ENCODE measurements at regions not wholly inside any gene's neighbourhood (a gene's known extent, or its start where the extent isn't known, plus 50 kb on each side); places are given as distances from the start of the nearest gene placed in this dataset.
"Not testable (repeated sequence)": the region's sequence is repeated elsewhere in the genome, so short reads cannot be mapped to it uniquely, and the experiment has no call there.

DNA sequence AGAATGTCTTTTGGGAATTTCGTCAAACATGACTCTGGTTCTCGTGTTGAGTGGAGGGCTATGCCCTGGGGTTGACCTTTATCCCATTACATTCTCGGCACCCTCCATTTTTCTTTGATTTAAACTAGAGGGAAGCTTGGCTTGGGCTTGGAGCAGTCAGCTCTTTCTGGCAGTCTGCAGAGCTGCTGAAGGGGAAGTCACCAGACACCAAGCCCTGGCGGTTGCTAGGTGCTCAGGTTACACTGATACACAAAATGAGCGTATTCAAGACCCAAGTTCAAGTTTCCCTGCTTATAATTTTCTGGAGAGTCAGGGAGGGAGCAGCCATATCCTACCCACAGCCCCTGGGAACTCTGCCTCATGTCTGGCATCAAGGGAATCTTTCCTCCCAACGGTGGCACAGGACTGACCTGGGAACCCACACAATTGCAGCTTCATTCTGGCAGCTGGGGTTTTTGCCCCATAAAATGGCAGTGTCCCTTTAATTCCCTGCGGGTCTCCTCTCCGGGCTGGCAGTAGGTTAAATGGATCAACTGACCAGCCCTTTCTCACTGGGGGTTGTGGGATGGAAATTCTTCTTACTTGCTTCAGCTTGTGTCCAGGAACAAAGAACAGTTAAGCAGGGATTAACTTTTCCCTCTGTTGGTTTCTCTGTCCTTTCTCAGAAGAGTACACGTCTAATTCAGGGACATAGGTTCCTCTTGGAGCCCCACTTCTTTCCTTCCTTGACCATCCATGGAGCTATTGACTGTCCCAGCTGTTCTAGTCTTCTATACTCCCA, 110.0 kb upstream of the DLG1 start:
- no peak overlapping the region for H3K4me3 ChIP-seq (ENCODE audit: low read depth, low read length)

- no peak overlapping the region for H3K4me3 ChIP-seq (ENCODE audit: low read depth, low read length)
Measured at GRCh38 chr3:197407526-197407925, 109.1 kb upstream of the DLG1 start.

GRCh38 chr3:197407053-197407452, 108.6 kb upstream of the DLG1 start:
- H3K4me3 ChIP-seq (ENCODE audit: low read depth, low read length) = no peak overlapping the region

GRCh38 chr3:197406266-197406665, 107.9 kb upstream of the DLG1 start:
- no peak overlapping the region for H3K4me3 ChIP-seq (ENCODE audit: low read depth, low read length)

DNA sequence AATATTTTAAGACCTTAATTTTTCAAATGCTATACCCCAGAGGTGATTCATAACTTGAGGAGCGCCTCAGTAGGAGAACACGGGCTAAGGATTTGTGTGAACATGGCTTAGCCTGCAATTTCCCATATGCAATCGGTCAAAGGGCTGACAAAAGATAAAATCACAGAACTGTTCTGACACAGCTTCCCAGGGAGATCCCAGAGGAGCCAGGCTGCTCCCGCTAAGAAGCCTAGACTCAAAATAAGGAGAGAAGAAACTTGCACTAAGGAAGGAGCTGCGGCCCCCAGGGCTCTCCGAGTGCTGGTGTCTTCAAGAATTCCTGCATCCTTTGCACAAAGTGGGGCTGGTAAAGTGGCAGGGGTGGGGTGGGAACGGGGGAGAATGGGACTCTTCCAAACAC, 106.3 kb upstream of the DLG1 start:
- no peak overlapping the region for H3K4me3 ChIP-seq (ENCODE audit: low read depth, low read length)

GRCh38 chr3:197404030-197404429, 105.6 kb upstream of the DLG1 start:
- no peak overlapping the region for H3K4me3 ChIP-seq (ENCODE audit: low read depth, low read length)

GRCh38 chr3:197402401-197402800, 104.0 kb upstream of the DLG1 start:
- H3K4me3 ChIP-seq (ENCODE audit: low read depth, low read length) = not testable (repeated sequence)

GRCh38 chr3:197399486-197399885, 101.1 kb upstream of the DLG1 start:
- H3K4me3 ChIP-seq (ENCODE audit: low read depth, low read length) = no peak overlapping the region

DNA sequence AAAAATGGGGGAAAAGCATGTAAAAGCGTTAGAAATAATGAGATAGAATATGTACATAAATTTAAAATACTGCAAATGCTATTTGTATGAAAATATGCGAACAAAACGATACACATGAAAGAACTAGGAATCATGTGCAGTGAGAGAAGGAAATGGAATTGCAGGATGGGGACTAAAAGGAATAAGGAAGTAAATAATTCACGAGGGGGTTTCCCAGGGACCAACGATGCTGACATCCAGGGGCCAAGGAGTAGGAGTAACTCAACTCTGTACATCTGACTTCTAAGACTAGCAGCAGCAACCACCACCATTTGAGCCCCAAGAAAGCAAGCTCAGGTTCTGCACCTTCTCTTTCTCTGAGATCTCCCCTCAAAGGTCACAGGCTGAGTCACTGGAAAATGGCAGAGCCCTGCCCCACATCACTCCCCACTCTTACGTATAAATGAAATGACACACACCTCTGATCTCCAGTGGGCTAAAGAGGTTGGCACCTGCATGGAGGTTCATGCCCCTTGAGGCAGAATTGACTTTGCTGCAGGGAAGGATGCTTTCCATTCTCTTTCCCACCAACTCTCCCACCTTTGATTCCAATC, 100.0 kb upstream of the DLG1 start:
- H3K4me3 ChIP-seq (ENCODE audit: low read depth, low read length) = no peak overlapping the region

DNA sequence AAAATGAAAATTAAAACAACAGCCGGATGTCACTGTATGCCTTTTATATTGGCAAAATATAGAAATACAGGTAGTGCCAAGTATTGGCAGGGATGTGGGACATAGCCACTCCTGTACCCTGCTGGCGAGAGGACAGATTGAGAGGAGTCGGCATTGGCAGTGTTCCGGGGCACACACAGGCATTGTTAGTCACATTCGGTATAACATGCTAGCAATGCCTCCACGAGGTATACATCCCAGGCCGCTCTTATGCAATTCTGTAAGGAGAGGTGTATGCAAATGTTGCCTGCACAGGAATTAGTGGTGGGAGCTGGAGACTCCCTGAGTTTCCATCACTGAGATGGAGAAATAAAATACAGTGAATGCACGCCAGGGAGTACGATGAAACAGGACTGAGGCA, 99.4 kb upstream of the DLG1 start:
- no peak overlapping the region for H3K4me3 ChIP-seq (ENCODE audit: low read depth, low read length)

GRCh38 chr3:197394464-197395321, 96.3 kb upstream of the DLG1 start:
- H3K4me3 ChIP-seq (ENCODE audit: low read depth, low read length) = no peak overlapping the region

- H3K4me3 ChIP-seq (ENCODE audit: low read depth, low read length) = not testable (repeated sequence)
Measured at GRCh38 chr3:197394126-197394463, 95.7 kb upstream of the DLG1 start.

- no peak overlapping the region for H3K4me3 ChIP-seq (ENCODE audit: low read depth, low read length)
Measured at GRCh38 chr3:197393711-197394110, 95.3 kb upstream of the DLG1 start.

DNA sequence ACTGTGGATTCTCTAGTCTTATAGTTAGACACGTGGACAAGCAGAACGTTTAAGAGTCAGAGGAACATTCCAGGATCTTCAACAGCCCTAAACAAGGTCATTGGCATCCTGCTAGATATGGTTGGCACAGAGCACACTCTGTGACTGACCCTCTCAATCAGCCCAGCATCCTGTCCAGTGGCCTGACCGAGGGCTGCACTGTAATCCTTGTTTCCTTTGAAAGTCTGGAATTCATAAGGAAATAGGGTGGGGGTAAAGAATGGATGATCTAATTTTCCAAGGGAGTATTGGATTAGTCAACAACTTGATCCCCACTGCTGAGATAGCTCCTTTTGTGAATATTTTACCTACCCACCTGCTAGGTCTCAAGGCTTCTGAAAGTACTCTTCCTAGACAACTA, 94.5 kb upstream of the DLG1 start:
- H3K4me3 ChIP-seq (ENCODE audit: low read depth, low read length) = no peak overlapping the region

DNA sequence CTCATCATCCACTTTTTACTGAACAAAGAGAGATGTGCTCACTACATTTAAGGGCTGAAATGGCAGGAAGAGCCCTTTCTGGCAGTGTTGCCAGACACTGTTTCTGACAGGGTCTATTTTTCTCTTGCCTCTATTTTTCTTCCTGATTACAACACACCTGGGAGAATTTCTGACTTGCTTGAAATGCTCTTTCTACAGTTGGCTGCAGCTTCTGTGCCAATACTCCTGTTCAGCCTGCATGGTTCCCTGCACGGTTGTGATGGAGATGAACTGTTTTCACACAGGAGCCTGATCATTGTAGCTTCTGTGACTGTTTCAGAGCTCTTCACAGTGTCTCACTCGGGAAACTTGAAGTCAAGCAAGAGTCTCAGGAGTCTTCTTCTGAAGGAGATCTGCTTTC, 83.0 kb upstream of the DLG1 start:
- no peak overlapping the region for H3K4me3 ChIP-seq (ENCODE audit: low read depth, low read length)

- H3K4me3 ChIP-seq (ENCODE audit: low read depth, low read length) = no peak overlapping the region
Measured at GRCh38 chr3:197380786-197381185, 82.4 kb upstream of the DLG1 start.

- H3K4me3 ChIP-seq (ENCODE audit: low read depth, low read length) = no peak overlapping the region
Measured at GRCh38 chr3:197378985-197379718, 80.7 kb upstream of the DLG1 start.

DNA sequence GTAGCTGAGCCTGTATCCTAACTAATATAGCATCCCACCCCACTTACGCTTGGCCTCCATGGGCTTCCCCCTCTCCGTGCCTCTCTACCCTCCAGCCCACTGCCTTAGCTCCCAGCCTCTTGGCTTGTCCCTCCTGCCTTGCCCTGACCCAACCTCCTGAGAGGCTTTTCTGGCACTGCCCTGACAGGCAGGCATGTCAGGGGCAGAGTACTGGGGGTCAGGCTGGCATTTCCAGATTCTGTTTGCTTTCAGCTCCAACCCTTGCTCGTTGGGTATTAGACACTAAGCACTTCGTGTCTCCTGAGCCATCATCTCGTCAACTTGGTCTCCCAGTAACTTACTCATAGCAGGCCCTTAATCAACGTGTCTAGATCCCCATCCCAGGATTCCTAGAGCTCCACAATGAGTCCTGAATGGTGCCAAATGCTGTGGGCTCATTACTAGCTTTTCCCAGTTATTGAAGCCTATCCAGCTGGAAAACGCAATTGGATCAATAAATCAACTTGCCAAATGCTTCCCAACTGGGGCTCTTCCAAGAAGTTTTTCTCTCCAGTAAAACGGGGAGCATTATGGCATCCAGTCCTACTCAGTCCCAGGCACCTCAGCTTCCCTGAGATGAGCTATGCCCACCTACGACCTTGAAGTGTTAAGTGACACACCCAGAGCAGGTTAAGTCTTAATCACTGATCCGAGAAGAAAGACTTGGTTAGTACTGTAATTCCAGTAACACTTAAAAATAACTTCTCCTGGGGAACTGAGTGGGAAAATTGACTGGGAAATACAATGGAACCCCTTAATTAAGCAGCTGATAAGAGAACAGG, 78.5 kb upstream of the DLG1 start:
- H3K4me3 ChIP-seq (ENCODE audit: low read depth, low read length) = no peak overlapping the region

GRCh38 chr3:197376020-197376419, 77.6 kb upstream of the DLG1 start:
- no peak overlapping the region for H3K4me3 ChIP-seq (ENCODE audit: low read depth, low read length)

DNA sequence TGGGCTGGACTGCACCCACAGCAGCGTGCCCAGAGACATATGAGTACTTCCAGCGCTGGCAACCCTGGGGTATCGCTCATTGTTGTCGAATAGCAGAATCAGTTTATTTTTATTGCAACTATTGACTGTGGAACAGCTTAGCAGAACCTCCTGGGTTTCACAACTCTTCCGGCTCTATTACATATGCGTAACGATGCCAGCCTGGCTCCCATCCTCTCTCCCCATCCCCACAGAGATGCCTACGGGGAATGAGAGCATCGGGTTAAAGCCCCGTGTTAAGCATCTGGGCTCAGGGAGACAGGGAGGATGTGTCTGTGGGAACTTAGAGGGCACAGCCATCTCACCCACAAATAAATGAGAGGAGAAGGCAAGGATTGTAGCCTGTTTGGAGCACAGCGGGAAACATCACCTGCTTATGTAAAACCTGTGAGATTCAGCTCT, 76.6 kb upstream of the DLG1 start:
- no peak overlapping the region for H3K4me3 ChIP-seq (ENCODE audit: low read depth, low read length)

Data from iPS-11a (cell line).